NB4 (cell line): ENCODE measurements at regions not wholly inside any gene's neighbourhood (a gene's known extent, or its start where the extent isn't known, plus 50 kb on each side); places are given as distances from the start of the nearest gene placed in this dataset.

ENCODE experiments used
- CTCF ChIP-seq: IDR thresholded peaks from one replicate; pipeline ENCODE4 v1.5.1; 2012; ENCODE audit warnings: low read depth, low read length
- MYC ChIP-seq: IDR thresholded peaks from 2 replicates; pipeline ENCODE4 v1.6.1; 2011; ENCODE audit warnings: low read depth, low read length

GRCh38 chr6:128757961-128758360, 125.0 kb upstream of the LAMA2 start:
- no peak for TF ChIP-seq CTCF
- TF ChIP-seq MYC, result no peak
